GM12873 (cell line): ENCODE measurements at regions not wholly inside any gene's neighbourhood (a gene's known extent, or its start where the extent isn't known, plus 50 kb on each side); places are given as distances from the start of the nearest gene placed in this dataset.

Experiments
- TF ChIP-seq, protein P1 (sequence below): IDR thresholded peaks from 2 replicates; pipeline ENCODE4 v1.5.1; 2012; ENCODE audit warnings: low read depth, mild to moderate bottlenecking, moderate library complexity, low read length, control low read depth; ENCODE audit not compliant: insufficient read depth; ENCODE audit errors: missing control alignments

DNA sequence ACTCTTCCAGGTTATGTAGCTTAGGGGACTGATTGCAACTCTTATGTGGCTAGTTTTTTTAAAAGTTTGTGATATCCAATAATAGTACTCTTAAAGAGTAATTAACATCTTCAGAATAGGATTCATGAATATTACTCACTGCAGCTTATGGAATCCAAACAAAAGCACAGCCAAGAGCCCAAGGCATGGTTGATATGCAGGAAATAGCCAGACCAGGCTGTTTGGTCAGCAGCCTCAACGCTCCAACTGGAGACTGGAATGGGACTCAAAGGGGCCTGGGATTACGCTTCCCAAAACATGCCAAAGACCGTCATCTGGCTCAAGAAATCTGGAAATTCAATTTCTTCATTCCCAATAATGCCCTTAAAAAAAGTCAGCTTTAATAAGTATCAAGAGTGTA is 268.6 kb downstream of the SEC61B start:
- TF ChIP-seq, protein P1, sequence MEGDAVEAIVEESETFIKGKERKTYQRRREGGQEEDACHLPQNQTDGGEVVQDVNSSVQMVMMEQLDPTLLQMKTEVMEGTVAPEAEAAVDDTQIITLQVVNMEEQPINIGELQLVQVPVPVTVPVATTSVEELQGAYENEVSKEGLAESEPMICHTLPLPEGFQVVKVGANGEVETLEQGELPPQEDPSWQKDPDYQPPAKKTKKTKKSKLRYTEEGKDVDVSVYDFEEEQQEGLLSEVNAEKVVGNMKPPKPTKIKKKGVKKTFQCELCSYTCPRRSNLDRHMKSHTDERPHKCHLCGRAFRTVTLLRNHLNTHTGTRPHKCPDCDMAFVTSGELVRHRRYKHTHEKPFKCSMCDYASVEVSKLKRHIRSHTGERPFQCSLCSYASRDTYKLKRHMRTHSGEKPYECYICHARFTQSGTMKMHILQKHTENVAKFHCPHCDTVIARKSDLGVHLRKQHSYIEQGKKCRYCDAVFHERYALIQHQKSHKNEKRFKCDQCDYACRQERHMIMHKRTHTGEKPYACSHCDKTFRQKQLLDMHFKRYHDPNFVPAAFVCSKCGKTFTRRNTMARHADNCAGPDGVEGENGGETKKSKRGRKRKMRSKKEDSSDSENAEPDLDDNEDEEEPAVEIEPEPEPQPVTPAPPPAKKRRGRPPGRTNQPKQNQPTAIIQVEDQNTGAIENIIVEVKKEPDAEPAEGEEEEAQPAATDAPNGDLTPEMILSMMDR: no peak

DNA sequence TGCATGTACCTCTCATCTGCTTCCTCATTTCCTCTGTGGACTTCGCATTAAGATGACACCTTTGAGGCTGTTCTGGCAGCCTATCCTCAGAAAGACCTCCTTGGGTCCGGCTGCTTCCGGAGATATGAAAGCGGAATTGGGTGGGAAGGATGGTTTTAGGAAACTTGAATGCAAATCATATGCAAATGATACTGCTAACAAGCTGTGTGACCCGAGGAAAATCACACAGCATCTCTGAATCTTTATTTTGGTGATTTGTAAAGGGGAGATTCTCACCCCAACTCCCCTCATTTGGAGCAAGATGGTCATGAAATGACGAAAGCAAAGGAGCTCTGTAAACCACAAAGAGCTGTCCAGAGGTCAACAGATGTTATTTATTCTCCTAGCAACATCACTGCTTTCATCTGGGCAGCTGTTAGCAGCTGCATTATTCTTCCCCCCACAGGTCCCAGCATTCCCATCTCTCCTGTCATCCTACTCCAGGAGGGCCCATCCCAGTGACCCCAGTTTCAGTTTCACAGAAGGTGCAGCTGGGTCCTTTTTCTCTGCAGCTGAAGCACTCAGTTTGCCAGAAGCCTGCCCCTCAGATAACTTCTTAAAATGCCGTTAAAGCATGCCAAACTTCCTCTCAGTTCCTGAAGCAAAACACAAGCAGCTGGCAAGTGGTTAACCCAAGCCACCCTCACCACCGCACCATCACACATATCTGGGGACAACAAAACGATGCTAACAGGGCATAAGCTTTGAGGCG is 269.5 kb downstream of the SEC61B start:
- TF ChIP-seq, protein P1: no peak

DNA sequence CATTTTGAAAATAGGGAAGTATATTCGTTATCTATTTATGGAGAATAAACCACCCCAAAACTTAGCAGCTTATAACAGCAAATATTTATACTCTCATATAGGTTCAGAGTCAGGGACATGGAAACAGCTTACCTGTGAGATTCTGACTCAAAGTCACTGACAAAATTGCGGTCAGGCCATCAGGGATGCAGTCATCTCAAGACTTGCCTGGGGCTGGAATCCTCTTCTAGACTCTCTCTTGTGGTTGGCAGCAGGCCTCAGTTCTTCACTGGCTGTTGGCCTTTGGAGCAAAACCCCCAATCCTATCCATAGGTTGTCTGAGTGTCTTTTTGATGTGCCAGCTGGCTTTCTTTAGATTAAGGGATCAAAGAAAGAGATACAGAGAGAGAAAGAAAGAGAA is 275.6 kb downstream of the SEC61B start:
- TF ChIP-seq, protein P1: no peak

DNA sequence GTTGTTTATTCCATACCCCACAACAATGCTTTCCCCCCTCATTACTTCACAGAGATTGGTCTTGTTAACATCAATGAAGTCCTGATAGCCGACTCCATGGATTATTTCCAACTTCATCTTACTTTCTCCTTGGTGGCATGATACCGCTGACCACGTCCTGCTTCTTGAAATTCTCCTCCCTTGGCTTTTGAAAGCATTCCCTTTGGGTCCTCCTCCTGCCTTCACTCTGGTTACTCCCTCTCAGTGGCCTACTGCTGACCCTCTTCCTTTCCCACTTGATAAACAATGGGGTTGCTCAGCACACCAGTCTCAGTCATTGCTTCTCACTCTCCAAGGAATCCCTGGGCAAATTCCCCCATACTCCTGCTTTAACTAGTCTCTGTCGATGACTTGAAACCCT is 283.9 kb downstream of the SEC61B start:
- TF ChIP-seq, protein P1: no peak

DNA sequence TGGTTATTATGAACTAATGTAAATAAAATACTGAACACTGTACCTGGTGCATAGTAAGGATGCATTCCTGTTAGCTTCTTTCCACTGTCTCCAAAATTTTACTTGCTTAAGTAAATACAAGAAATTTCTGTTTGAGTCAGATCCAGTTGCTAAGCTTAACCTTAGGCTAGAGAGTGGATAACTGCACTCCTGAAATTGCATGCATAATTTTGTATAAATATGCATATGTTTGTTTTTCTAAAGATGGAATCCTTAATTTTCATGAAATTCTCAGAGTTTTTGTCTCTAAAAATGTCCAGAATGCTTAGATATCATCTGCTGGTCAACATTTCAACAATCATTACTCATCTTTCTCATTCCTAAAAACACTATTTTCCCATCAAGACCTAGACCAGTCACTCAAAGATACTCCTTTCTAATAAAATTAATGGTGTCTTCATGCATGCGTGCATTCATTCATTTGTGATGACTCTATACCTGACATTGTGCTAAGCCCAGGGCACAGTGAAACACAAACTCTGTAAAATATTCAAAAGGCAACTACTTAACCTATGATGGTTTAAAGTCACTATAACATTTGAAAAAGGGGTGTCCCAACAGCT is 284.8 kb downstream of the SEC61B start:
- TF ChIP-seq, protein P1: no peak

DNA sequence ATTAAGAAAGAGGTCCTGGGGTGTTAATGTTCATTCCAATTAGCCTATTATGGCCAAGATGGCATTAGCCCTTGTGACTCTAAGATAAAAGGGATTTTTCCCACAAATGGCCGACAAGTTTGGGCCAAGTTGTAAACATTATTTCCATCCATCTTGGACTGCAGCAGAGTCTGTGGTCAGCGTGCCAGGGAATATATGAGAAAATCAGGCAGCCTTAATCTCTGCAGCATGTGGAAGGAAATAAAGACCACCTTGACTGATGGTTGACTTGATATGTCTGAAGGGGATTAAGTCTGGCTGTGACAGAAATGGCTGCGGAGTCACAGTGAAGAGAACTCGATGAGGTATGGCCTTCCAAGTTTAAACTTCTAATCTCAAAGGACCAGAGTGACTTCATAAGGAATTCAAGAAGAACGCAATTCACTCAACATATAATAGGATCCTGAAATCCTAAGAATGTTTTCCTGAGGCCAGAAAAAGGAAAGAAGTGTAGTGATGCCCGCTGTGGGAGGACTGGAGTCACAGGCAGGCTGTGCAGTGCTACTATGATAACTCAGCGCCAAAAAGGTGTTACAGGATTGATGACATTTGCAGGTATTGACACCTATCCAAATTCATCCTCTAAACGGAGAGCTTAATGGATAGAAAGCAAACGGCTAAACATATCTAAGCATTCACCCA is 287.1 kb downstream of the SEC61B start:
- TF ChIP-seq, protein P1: no peak

DNA sequence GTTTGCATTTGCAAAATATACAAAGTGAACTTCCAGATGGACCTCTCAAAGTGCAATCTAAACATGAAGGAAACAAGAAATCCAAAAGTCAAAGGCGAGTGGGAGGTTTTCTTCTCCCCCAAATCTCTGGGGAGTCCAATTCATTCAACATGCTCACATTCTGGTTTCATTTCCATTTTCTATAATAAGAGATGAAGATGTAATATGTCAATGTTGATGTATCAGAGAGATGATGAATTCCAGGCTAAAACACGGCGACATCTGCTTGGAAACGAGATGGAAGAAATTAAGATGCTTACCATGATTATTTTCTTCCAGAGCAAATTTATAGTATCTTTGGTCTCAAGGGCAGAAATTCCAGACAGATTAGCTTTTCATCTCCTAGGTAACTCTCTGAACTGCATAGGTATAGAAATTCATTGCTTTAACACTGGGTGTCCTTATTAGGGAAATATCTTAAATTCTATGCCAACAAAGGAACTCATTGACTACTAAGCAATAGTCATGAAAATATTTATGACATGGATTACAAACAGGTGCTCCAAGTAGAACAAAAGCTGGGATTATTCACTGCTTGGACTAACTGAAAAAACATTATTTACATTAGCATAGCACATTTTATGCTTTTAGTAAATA is 287.9 kb downstream of the SEC61B start:
- TF ChIP-seq, protein P1: no peak
